ENCODE measurements at regions not wholly inside any gene's neighbourhood (a gene's known extent, or its start where the extent isn't known, plus 50 kb on each side); places are given as distances from the start of the nearest gene placed in this dataset.

DNA sequence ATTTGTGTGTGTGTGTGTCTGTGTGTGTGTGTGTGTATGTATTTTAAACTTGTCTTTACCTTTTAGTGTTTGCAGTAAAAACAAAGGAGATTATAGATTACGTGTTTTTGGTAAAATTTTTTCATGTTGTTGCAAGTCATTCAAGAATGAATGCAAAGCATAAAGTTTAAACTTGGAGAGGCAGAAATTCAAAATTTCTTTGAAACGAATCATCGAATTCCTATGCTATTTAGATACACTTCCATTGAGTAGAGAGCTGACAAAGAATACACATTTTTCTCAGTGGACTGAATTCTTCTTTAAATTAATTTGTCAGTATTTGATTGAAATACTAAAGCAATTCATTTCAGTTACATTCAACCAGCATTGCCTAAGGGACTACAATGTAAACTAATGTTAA lies 66.0 kb upstream of the HDAC9 start:
- TF ChIP-seq EGR1 (IDR thresholded peaks at IDR 0.05) = no peak
- no peak for TF ChIP-seq RAD21 (IDR thresholded peaks at IDR 0.05; ENCODE audit: low read depth)
- no peak for TF ChIP-seq TAF1 (IDR thresholded peaks at IDR 0.05; ENCODE audit: low read depth)
- TF ChIP-seq CREB1 (IDR thresholded peaks at IDR 0.05; ENCODE audit: low read depth) = no peak
- no peak for TF ChIP-seq EP300 (IDR thresholded peaks at IDR 0.05; ENCODE audit: borderline replicate concordance)
- no peak for TF ChIP-seq REST (IDR thresholded peaks at IDR 0.05; ENCODE audit: low read depth)
- TF ChIP-seq, protein P1, sequence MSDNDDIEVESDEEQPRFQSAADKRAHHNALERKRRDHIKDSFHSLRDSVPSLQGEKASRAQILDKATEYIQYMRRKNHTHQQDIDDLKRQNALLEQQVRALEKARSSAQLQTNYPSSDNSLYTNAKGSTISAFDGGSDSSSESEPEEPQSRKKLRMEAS (IDR thresholded peaks at IDR 0.05) = no peak

Data from Ishikawa (cell line).